Vagina (tissue), 2 donors: ENCODE measurements at regions not wholly inside any gene's neighbourhood (a gene's known extent, or its start where the extent isn't known, plus 50 kb on each side); places are given as distances from the start of the nearest gene placed in this dataset.
"Not testable (repeated sequence)": the region's sequence is repeated elsewhere in the genome, so short reads cannot be mapped to it uniquely, and the experiment has no call there.

Experiments
- DNase-seq, 2 donors: peaks; one replicate each; pipeline ENCODE4 v3.0.0-alpha.2; 2017; ENCODE audit errors: extremely low spot score in 2 of 2
- H3K27ac ChIP-seq: fragments of 200-600 bp; sonication (generic); one replicate; pipeline ENCODE4 v1.5.1; 2019
- H3K27me3 ChIP-seq: fragments of 200-600 bp; sonication (generic); one replicate; pipeline ENCODE4 v1.5.1; 2019
- H3K36me3 ChIP-seq, 2 donors: fragments of 200-600 bp; sonication (generic); one replicate each; pipeline ENCODE4 v1.5.1; 2017 to 2019
- H3K4me1 ChIP-seq: fragments of 200-600 bp; sonication (generic); one replicate; pipeline ENCODE4 v1.5.1; 2019
- H3K4me3 ChIP-seq, 2 donors: fragments of 200-600 bp; sonication (generic); 1 replicate in 1 of 2; 2 replicates in 1 of 2; pipeline ENCODE4 v1.5.1; 2016 to 2019
- H3K9me3 ChIP-seq: fragments of 200-600 bp; sonication (generic); one replicate; pipeline ENCODE4 v1.5.1; 2019
- CTCF ChIP-seq, 3 experiments: fragments of 450-650 bp in 2 of 3; fragments of 200-600 bp in 1 of 3; sonication (generic) in 1 of 3; IDR thresholded peaks; one replicate each; pipeline ENCODE4 v1.5.1; 2017 to 2019; ENCODE audit warnings: antibody characterized with exemption in 3 of 3, mild to moderate bottlenecking in 2 of 3, moderate library complexity in 2 of 3
- POLR2A ChIP-seq, 2 donors: fragments of 450-650 bp; IDR thresholded peaks; one replicate each; pipeline ENCODE4 v1.6.1; 2017; ENCODE audit warnings: antibody characterized with exemption in 2 of 2, mild to moderate bottlenecking in 2 of 2, moderate library complexity in 2 of 2
- POLR2AphosphoS5 ChIP-seq, 2 donors: sonication (generic); formaldehyde crosslinking; IDR thresholded peaks; one replicate each; pipeline ENCODE4 v1.9.0; 2017; ENCODE audit warnings: antibody characterized with exemption in 2 of 2, mild to moderate bottlenecking in 2 of 2, low read depth in 1 of 2; ENCODE audit not compliant: insufficient read depth in 1 of 2
- intact Hi-C: fragments of 100-400 bp; cut with DNase I; formaldehyde crosslinking; loops from one replicate; pipeline ENCODE4 v1.15.1; 2023

- Histone ChIP-seq H3K4me3 (no peak overlapping the region), H3K27ac (no peak overlapping the region), H3K36me3 (no peaks in the 10 kb centered on the region), H3K27me3 (no peaks in the 10 kb centered on the region), H3K4me1 (no peaks in the 10 kb centered on the region), H3K9me3 (no peaks in the 10 kb centered on the region)
- intact Hi-C loops: loop anchor here (5.0 kb wide), 1 partner anchor 1767 kb away; no protein-coding TSS in a partner anchor
- no peak for DNase-seq
- TF ChIP-seq POLR2AphosphoS5 (IDR thresholded peaks at IDR 0.05; ENCODE audit: insufficient read depth in 1 of 2, low read depth in 1 of 2) (no peak), CTCF (IDR thresholded peaks at IDR 0.05) (no peak), POLR2A (IDR thresholded peaks at IDR 0.05) (no peak)
Observed at GRCh38 chr2:58479535-58480140, 238.5 kb upstream of the FANCL start.

GRCh38 chr2:58476556-58476955 lies 235.4 kb upstream of the FANCL start:
- no peaks in the 10 kb centered on the region for H3K4me1 ChIP-seq
- H3K27ac ChIP-seq: no peak overlapping the region
- TF ChIP-seq POLR2AphosphoS5 (IDR thresholded peaks at IDR 0.05; ENCODE audit: insufficient read depth in 1 of 2, low read depth in 1 of 2) (no peak), POLR2A (IDR thresholded peaks at IDR 0.05) (no peak)
- intact Hi-C loops: no loop called here
- H3K36me3 ChIP-seq: no peaks in the 10 kb centered on the region
- H3K27me3 ChIP-seq: no peaks in the 10 kb centered on the region
- H3K9me3 ChIP-seq: no peaks in the 10 kb centered on the region
- no peak overlapping the region for H3K4me3 ChIP-seq
- no peak for DNase-seq

GRCh38 chr2:58475756-58476155 lies 234.6 kb upstream of the FANCL start:
- TF ChIP-seq POLR2A (IDR thresholded peaks at IDR 0.05): no peak
- no peaks in the 10 kb centered on the region for H3K9me3 ChIP-seq
- intact Hi-C loops: no loop called here
- H3K27ac ChIP-seq: no peak overlapping the region
- no peak for DNase-seq
- no peaks in the 10 kb centered on the region for H3K36me3 ChIP-seq
- H3K4me1 ChIP-seq: no peaks in the 10 kb centered on the region
- H3K27me3 ChIP-seq: no peaks in the 10 kb centered on the region
- H3K4me3 ChIP-seq: no peak overlapping the region

- no peak overlapping the region for H3K27ac ChIP-seq
- no peaks in the 10 kb centered on the region for H3K36me3 ChIP-seq
- no peaks in the 10 kb centered on the region for H3K27me3 ChIP-seq
- H3K4me3 ChIP-seq: no peak overlapping the region
- H3K4me1 ChIP-seq: no peaks in the 10 kb centered on the region
- intact Hi-C loops: no loop called here
- H3K9me3 ChIP-seq: no peaks in the 10 kb centered on the region
- no peak for DNase-seq
- TF ChIP-seq CTCF (IDR thresholded peaks at IDR 0.05) (no peak), POLR2A (IDR thresholded peaks at IDR 0.05) (no peak)
Observed at GRCh38 chr2:58473165-58473564, 232.0 kb upstream of the FANCL start.

GRCh38 chr2:58466804-58467203 lies 225.7 kb upstream of the FANCL start:
- intact Hi-C loops: no loop called here
- H3K27me3 ChIP-seq: no peaks in the 10 kb centered on the region
- no peaks in the 10 kb centered on the region for H3K9me3 ChIP-seq
- TF ChIP-seq CTCF (IDR thresholded peaks at IDR 0.05) (no peak), POLR2A (IDR thresholded peaks at IDR 0.05) (no peak), POLR2AphosphoS5 (IDR thresholded peaks at IDR 0.05; ENCODE audit: insufficient read depth in 1 of 2, low read depth in 1 of 2) (no peak)
- no peaks in the 10 kb centered on the region for H3K36me3 ChIP-seq
- H3K4me1 ChIP-seq: no peaks in the 10 kb centered on the region
- H3K27ac ChIP-seq: no peak overlapping the region
- H3K4me3 ChIP-seq: no peak overlapping the region
- no peak for DNase-seq

GRCh38 chr2:58466021-58466420 lies 224.9 kb upstream of the FANCL start:
- intact Hi-C loops, H3K27me3 ChIP-seq, DNase-seq, H3K27ac ChIP-seq, H3K36me3 ChIP-seq, H3K4me1 ChIP-seq, H3K9me3 ChIP-seq, H3K4me3 ChIP-seq: not testable (repeated sequence)

GRCh38 chr2:58460670-58461069 lies 219.5 kb upstream of the FANCL start:
- intact Hi-C loops: no loop called here
- DNase-seq: no peak
- Histone ChIP-seq H3K9me3 (no peaks in the 10 kb centered on the region), H3K27ac (no peak overlapping the region), H3K4me3 (no peak overlapping the region), H3K4me1 (no peaks in the 10 kb centered on the region), H3K36me3 (no peaks in the 10 kb centered on the region), H3K27me3 (no peaks in the 10 kb centered on the region)
- TF ChIP-seq POLR2A (IDR thresholded peaks at IDR 0.05): no peak
- no peak for TF ChIP-seq POLR2AphosphoS5 (IDR thresholded peaks at IDR 0.05; ENCODE audit: insufficient read depth in 1 of 2, low read depth in 1 of 2)
- no peak for TF ChIP-seq CTCF (IDR thresholded peaks at IDR 0.05)
